GM18507 (cell line): ENCODE measurements at regions not wholly inside any gene's neighbourhood (a gene's known extent, or its start where the extent isn't known, plus 50 kb on each side); places are given as distances from the start of the nearest gene placed in this dataset.
"Not testable (repeated sequence)": the region's sequence is repeated elsewhere in the genome, so short reads cannot be mapped to it uniquely, and the experiment has no call there.

Source experiments
- DNase-seq: peaks from one replicate; pipeline ENCODE4 v3.0.0; 2011; ENCODE audit warnings: low read depth; ENCODE audit not compliant: insufficient read length; ENCODE audit errors: extremely low spot score
- FAIRE-seq: peaks from 2 replicates; lab custom pipeline; 2011; peaks lifted over from hg19 to GRCh38; lab: Jason Lieb, UNC

DNA sequence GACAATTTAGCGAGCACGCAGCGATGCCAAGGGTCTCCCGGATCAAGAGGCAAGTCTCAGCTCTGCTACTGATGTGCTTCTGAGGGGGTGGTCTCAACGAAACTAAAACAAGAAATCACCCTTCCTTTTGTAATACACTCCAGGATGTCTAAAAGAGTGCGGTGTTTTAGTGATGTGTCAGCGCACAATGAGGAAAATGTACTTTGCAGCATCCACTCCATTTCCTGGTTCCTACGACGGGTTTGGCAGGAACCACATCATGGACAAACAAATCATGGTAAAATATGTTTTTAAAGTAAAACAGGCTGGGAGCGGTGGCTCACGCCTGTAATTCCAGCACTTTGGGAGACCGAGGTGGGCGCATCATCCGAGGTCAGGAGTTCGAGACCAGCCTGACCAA is 154.0 kb upstream of the TSC22D1 start:
- no peak for FAIRE-seq

DNA sequence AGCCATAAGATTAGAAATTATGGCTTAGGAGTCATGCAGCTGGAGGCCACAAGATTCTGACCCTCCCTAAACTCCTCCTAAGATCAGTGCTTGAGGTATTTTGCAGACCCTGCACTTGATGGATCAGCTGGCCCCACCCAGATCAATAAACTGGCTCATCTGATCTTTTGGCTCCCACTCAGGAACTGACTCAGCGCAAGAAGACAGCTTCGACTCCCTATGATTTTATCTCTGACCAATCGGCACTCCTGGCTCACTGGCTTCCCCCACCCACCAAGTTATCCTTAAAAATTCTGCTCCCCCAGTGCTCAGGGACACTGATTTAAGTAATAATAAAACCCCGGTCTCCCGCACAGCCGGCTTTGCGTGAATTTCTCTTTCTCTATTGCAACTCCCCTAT is 151.5 kb upstream of the TSC22D1 start:
- DNase-seq, FAIRE-seq: not testable (repeated sequence)

More for the DNA sequence above, 154.0 kb upstream of the TSC22D1 start:
- DNase-seq: no peak

DNA sequence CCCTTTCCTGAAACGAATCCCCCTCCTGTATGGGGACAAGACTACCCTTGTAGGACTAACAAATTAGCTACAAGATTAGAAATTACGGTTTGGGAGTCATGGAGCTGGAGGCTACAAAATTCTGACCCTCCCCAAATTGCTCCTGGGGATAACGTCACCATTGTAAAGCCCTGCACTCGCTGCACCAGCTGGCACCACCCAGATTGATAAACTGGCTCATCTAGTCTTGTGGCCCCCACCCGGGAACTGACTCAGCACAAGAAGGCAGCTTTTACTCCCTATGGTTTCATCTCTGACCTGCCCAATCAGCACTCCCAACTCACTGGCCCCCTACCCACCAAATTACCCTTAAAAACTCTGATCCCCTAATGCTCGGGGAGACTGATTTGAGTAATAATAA is 150.6 kb upstream of the TSC22D1 start:
- no peak for DNase-seq
- FAIRE-seq: no peak

DNA sequence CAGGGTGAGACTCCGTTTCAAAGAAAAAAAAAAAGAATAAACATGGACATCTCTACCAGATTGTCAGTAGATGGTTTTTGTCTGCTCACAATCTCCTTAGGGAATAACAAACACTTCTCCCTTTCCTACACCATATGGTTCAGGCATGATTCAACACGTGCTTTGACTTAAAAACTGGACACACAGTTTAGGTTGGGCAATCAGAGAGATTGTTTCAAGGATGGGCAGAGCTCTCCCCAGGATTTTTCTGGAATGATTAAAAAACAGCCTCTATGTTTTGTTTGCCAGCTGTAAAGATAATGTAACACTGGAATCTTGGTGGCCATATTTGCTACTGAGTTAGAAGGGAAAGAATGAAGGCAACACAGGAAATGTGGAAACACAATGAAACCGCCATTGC is 150.1 kb upstream of the TSC22D1 start:
- FAIRE-seq (no peak), DNase-seq (no peak)

DNA sequence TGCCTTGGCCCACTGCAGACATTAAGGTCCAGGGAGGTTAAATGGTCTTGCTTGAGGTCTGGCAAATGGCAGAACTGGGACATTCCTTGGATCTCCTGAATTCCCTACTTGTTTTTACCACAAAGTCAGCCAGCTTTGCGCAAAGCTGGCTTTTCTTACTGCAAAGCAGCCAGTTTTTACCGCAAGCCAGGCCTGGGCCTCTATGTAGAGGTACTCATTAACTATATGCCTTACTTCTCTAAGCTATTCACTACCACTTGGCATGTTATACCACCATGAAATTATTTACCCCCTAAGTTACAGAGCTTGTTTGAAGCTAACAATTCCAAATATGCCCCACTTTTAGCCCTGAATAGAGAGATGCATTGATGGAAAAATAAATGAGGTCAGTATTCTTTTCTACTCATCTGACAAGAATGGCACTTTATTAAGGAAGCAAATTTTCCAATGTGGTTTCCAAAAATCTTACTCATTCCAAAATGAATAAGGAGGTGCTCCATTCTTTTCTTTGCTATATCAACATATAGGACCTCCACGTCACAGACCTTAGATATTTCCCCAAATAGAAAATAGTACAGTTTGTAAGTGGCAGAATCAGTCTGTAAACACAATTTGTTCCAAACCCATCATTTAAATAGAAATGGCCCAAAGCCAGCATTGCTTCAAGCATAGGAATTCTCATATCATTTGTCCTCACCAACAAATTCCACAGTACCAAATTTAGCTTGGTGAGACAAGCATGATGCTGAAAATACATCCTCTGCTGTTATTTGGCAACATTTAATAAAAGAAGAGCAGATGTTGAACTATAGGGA is 143.9 kb upstream of the TSC22D1 start:
- no peak for DNase-seq
- FAIRE-seq: no peak

DNA sequence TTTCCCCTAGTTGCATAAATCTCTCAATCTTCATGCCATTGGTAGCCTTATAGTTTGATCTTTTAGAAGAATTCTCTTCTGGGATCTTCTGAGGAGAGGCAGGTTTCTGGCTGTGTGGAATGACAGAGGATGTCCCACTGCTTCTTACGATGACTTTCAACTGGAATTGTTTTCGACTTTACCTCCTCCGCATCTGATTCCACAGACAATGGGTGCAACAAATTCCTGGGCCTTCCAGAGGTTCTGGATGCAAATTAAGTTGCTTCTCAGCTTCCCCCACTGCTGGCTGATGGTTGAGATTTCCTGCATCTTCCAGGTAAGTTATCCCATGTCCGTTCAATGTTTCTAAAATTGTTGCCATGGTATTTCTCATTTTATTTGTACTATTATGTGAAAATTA is 142.3 kb upstream of the TSC22D1 start:
- DNase-seq (no peak), FAIRE-seq (no peak)

- FAIRE-seq: no peak
These were observed 139.4 kb upstream of the TSC22D1 start for GRCh38 chr13:44715287-44716230.

DNA sequence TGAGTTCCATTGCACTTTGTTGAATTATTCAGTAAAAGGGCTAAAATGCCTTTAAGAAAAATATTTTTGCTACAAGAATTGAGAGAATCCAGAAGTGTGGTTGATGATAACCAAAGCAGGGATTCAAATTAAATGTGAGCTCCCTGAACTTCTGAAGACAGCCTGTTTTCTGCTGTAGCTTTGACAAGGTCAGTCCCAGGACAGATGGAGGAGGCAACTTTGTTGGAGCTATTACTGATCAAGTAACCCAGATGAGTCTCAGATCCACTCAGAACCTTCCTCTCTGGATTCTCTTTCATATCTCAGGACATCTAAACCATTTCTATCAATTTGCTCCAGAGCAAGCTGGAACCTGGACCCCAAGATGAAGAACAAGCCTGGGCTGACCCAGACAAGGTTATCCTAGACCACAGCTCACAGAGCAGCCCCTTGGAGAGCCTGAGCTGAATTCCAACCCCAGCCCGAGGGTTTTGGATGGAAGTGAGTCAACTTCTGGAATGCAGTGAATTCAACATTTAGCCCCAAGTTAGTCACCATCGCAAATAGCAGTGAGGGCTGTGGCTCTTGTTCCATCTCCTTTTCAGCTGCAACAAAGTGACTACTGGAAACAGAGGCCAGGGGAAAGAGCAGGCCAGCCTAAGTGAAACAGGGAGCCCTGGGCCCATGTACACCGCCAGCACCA is 137.8 kb upstream of the TSC22D1 start:
- FAIRE-seq: no peak
- DNase-seq: no peak

More at GRCh38 chr13:44715287-44716230, 139.4 kb upstream of the TSC22D1 start:
- no peak for DNase-seq

- FAIRE-seq (no peak), DNase-seq (no peak)
These were observed 135.6 kb upstream of the TSC22D1 start for GRCh38 chr13:44711706-44712105.

DNA sequence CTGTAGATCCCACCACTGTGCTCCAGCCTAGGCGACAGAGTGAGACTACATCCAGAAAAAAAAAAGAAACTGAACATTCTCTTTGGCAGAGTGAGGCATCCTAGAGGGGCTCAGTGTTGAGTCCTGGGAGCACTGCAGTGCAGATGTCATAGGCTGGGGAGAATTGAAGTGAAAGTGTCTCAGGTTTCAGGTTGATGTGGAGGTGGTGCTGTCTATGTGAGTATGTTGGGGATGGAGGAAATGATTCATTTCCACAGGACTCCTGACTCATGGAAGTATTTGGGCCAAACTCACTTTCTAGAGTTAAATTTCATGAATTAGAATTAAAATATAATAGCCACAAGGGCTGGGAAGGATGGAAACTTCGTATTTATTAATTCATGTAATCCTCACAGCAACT is 134.4 kb upstream of the TSC22D1 start:
- FAIRE-seq: no peak

GRCh38 chr13:44704811-44705210 is 128.7 kb upstream of the TSC22D1 start:
- not testable (repeated sequence) for FAIRE-seq, DNase-seq

More for the DNA sequence above, 134.4 kb upstream of the TSC22D1 start:
- DNase-seq: no peak

DNA sequence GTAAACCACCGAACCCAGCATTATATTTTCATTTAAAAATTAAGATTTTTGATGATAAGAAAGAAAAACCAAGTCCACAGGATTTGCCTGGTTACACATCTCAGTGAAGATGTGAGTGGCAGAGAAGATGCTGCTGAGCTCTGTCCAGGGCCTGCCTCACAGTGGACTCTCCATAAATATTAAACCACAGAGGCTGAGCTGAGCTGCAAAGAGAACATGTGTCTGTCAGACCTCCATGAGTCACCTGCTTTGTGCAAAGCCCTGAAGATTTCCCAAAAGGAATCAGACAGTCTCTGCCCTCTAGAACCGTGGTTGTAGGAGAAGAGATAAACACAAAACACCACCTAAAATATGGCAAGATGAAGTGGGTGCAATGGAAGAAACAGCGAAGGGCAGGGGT is 127.2 kb upstream of the TSC22D1 start:
- DNase-seq (no peak), FAIRE-seq (no peak)

DNA sequence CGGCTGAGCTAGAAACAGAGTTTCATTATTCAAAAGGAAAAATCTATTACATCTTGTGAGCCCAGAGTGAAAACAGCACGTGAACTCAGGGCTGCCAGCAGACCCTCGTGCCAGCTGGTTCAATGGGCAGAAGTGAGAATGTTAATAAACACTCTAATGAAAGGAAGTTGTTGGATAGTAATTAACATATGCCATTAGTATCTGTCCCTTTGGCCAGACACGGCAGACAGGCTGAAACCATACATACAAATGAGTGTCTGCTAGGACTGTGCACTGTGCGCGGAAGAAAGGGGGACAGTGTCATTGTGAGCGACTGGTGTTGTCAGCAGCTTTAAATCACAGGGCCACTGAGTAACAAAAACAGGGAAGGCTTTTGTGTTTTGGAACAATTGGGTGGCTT is 121.9 kb upstream of the TSC22D1 start:
- DNase-seq: no peak
- no peak for FAIRE-seq

DNA sequence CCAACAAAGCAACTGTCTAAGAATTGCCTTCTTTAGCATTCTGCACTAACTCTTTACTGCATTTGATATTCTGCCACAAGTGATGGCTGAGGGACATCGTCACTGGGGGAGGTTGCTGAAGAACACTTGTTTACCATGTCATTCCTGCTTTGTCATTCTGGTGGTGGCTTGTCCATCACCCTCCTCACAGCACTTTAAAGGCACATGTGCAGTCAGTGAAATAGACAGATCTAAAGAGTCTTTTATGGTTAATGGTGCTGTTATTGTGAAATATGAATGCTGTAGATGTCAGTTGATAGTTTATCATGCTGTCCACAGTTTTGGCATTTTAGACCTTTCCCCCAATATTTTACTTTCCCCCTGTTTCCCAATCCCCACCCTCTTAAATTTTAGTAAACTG is 120.9 kb upstream of the TSC22D1 start:
- DNase-seq: no peak
- FAIRE-seq: no peak

DNA sequence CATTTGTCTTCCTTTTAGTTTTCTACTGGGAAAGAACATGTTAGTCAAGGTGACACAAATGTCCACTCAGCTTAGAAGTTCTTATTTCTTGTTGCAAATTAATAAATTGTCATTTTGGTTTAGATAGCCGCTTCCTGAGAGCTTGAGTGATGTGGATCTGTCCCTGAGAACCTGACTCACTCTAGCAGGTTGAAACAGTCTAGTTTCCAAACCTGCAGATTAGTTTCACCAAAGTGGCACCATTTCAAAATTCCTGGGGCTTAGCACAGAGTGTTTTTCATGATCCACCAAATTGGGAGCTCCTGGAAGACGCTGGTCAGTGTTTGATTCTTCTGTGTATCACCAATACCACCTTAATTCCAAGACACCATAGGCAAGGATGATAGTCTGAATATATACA is 119.4 kb upstream of the TSC22D1 start:
- DNase-seq (no peak), FAIRE-seq (no peak)

GRCh38 chr13:44694842-44695241 is 118.7 kb upstream of the TSC22D1 start:
- FAIRE-seq (no peak), DNase-seq (no peak)

GRCh38 chr13:44694291-44694690 is 118.2 kb upstream of the TSC22D1 start:
- no peak for FAIRE-seq

GRCh38 chr13:44693156-44693764 is 117.1 kb upstream of the TSC22D1 start:
- DNase-seq (no peak), FAIRE-seq (no peak)

More at GRCh38 chr13:44694291-44694690, 118.2 kb upstream of the TSC22D1 start:
- no peak for DNase-seq

DNA sequence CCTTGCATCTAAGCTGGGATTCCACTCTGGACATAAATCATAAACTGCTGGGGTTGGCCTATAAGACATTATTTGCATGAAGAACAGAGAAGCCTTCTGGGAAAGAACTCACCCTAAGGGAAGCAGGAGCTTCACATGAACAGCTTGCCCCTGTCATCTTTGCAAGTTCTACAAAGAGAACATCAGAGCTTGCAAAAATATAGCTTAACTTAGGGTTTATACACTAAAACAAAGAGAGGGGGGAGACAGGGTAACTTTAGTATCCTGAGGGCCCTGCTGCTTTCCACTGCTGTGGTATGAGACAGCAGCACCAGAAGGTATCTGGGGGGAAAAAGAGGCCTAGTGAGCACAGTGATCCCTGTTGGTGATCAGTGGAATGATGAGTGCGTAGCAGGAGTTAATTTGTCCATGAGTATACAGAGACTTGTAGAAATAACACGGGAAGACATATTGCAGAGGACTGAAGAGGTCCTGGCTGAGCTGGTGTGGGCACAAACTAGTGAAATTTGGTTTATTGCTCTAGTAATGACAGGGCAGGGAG is 116.1 kb upstream of the TSC22D1 start:
- DNase-seq (no peak), FAIRE-seq (no peak)
